Hepatocyte (in vitro differentiated cells): ENCODE measurements at regions not wholly inside any gene's neighbourhood (a gene's known extent, or its start where the extent isn't known, plus 50 kb on each side); places are given as distances from the start of the nearest gene placed in this dataset.

Experiments used
- CTCF ChIP-seq: fragments of 200-600 bp; sonication (generic); IDR thresholded peaks from 2 replicates; pipeline ENCODE4 v1.5.1; 2016; ENCODE audit warnings: antibody characterized with exemption, mild to moderate bottlenecking; ENCODE audit not compliant: poor library complexity
- EZH2 ChIP-seq: fragments of 200-600 bp; sonication (generic); IDR thresholded peaks from 2 replicates; pipeline ENCODE4 v1.6.1; 2016; ENCODE audit warnings: antibody characterized with exemption, mild to moderate bottlenecking, borderline replicate concordance
- EZH2phosphoT487 ChIP-seq: fragments of 200-600 bp; sonication (generic); IDR thresholded peaks from one replicate; pipeline ENCODE4 v1.6.1; 2018; ENCODE audit warnings: antibody characterized with exemption, mild to moderate bottlenecking, low read depth, moderate library complexity; ENCODE audit not compliant: unreplicated experiment, severe bottlenecking

DNA sequence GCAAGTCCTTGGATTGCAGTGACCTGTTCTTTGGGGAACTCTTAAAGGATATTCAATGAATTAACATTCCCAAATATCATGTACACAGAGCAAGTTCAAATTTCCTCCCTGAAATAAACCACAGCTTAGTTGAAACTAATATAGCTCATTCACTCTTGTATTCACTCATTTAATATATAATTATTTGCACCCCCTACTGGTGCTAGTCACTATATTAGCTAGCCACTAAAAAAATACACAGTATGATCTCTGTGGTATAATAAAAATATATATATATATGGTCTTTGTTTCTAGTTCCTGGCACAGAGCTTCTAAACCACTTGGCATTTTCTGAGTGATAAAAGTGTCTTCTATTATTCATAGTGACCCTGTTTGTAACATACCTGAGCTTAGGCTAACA lies 177.3 kb upstream of the LYPLAL1 start:
- TF ChIP-seq CTCF (peak; percentile 18), EZH2 (no peak), EZH2phosphoT487 (no peak)
